PC-3 (cell line): ENCODE measurements at regions not wholly inside any gene's neighbourhood (a gene's known extent, or its start where the extent isn't known, plus 50 kb on each side); places are given as distances from the start of the nearest gene placed in this dataset.

Experiments used
- ATAC-seq: fragments of 200-7000 bp; cut with Tn5 transposase; 2 replicates; pipeline ENCODE4 v1.9.1; 2020; ENCODE audit warnings: mild to moderate bottlenecking, moderate library complexity
- BruUV-seq: library from RNA; stranded (reverse); fragments of 400-500 nt; replicated peaks from 2 replicates; lab custom pipeline; 2021; lab: Mats Ljungman, UMichigan
- CTCF ChIA-PET: fragments of 300-600 bp; sonication (Branson Sonifier 250); formaldehyde crosslinking; loops from one replicate; lab custom pipeline; 2022; ENCODE audit warnings: antibody characterized with exemption; lab: Charles Lee
- POLR2A ChIA-PET: fragments of 300-600 bp; sonication (Branson Sonifier 250); formaldehyde crosslinking; loops from one replicate; lab custom pipeline; 2022; ENCODE audit warnings: antibody characterized with exemption; ENCODE audit not compliant: unreplicated experiment; lab: Charles Lee
- DNase-seq: peaks from one replicate; pipeline ENCODE4 v3.0.0-alpha.2; 2015
- H2AFZ ChIP-seq: fragments of 300-600 bp; sonication (generic); 2 replicates; pipeline ENCODE4 v1.6.0; 2016; ENCODE audit warnings: antibody characterized with exemption, low read length
- H3F3A ChIP-seq: fragments of 300-600 bp; sonication (generic); one replicate; pipeline ENCODE4 v1.6.0; 2017; ENCODE audit warnings: antibody characterized with exemption, low read length, control low read depth, mild to moderate bottlenecking; ENCODE audit not compliant: unreplicated experiment
- H3K27ac ChIP-seq: fragments of 300-600 bp; sonication (generic); 2 replicates; pipeline ENCODE4 v1.5.1; 2016; ENCODE audit warnings: mild to moderate bottlenecking, low read length
- H3K27me3 ChIP-seq: fragments of 300-600 bp; sonication (generic); 2 replicates; pipeline ENCODE4 v1.6.1; 2016; ENCODE audit warnings: low read length, mixed read lengths
- H3K36me3 ChIP-seq: fragments of 300-600 bp; sonication (generic); 2 replicates; pipeline ENCODE4 v1.6.1; 2016; ENCODE audit warnings: low read depth, mixed run types, low read length, mixed read lengths
- H3K4me1 ChIP-seq: fragments of 300-600 bp; sonication (generic); 2 replicates; pipeline ENCODE4 v1.5.1; 2016; ENCODE audit warnings: low read length; ENCODE audit not compliant: insufficient read depth
- H3K4me2 ChIP-seq: fragments of 300-600 bp; sonication (generic); 2 replicates; pipeline ENCODE4 v1.6.0; 2016; ENCODE audit warnings: low read length
- H3K4me3 ChIP-seq: fragments of 300-600 bp; sonication (generic); 2 replicates; pipeline ENCODE4 v1.5.1; 2016; ENCODE audit warnings: mild to moderate bottlenecking, low read length, mixed read lengths
- H3K79me2 ChIP-seq: fragments of 300-600 bp; sonication (generic); 2 replicates; pipeline ENCODE4 v1.6.1; 2017; ENCODE audit warnings: low read length, mixed read lengths
- H3K9ac ChIP-seq: fragments of 300-600 bp; sonication (generic); 2 replicates; pipeline ENCODE4 v1.6.0; 2016; ENCODE audit warnings: mild to moderate bottlenecking, low read length
- H3K9me2 ChIP-seq: fragments of 300-600 bp; sonication (generic); replicated peaks from 2 replicates; pipeline ENCODE4 v1.6.1; 2016; ENCODE audit warnings: mixed run types, low read length, mixed read lengths
- H3K9me3 ChIP-seq: fragments of 300-600 bp; sonication (generic); 2 replicates; pipeline ENCODE4 v1.6.1; 2016; ENCODE audit warnings: low read length, mixed read lengths
- H4K20me1 ChIP-seq: fragments of 300-600 bp; sonication (generic); 2 replicates; pipeline ENCODE4 v1.6.1; 2016; ENCODE audit warnings: low read length, mixed read lengths
- CTCF ChIP-seq: fragments of 300-600 bp; sonication (generic); conservative IDR thresholded peaks from 2 replicates; pipeline ENCODE4 v1.5.1; 2017; ENCODE audit warnings: antibody characterized with exemption, low read depth, mild to moderate bottlenecking, low read length
- EZH2 ChIP-seq: fragments of 300-600 bp; sonication (generic); IDR thresholded peaks from one replicate; pipeline ENCODE4 v1.6.1; 2017; ENCODE audit warnings: antibody characterized with exemption, mild to moderate bottlenecking, low read length; ENCODE audit not compliant: unreplicated experiment
- EZH2phosphoT487 ChIP-seq: fragments of 300-600 bp; sonication (generic); IDR thresholded peaks from 2 replicates; pipeline ENCODE4 v1.6.1; 2018; ENCODE audit warnings: mild to moderate bottlenecking, antibody characterized with exemption, low read length, borderline replicate concordance
- intact Hi-C: fragments of 100-400 bp; cut with micrococcal nuclease; formaldehyde crosslinking; loops from 2 replicates; pipeline ENCODE4 v1.9.0; 2023

DNA sequence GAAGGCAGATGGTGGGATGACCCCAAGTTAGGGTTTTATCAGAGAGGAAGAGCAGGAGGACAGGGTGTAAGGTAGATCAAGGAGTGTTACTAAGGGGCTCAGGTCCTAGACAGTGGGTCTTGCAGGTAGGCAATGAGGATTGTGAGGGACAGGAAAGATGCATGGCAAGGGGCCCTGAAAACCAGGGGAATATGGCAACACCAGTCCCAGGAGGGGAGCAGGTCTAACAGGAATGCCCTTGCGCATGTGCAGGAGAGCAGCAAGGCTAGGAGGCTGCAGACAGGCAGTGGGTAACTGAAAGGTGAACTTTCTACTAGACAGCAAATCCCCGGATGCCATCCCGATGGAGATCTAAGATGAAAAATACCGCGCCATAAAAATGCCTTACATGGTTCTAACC lies 211.3 kb downstream of the ALG10 start:
- Histone ChIP-seq H3K79me2 (no peaks in the 10 kb centered on the region), H3K9me2 (no peaks in the 10 kb centered on the region), H3F3A (no peaks in the 10 kb centered on the region), H3K27ac (no peak overlapping the region), H3K9me3 (no peaks in the 10 kb centered on the region), H3K4me1 (no peaks in the 10 kb centered on the region), H2AFZ (no peak overlapping the region), H3K4me2 (no peak overlapping the region), H3K9ac (no peak overlapping the region), H3K4me3 (no peak overlapping the region), H3K36me3 (no peaks in the 10 kb centered on the region), H3K27me3 (no peaks in the 10 kb centered on the region), H4K20me1 (no peaks in the 10 kb centered on the region)
- no TSS peak for BruUV-seq
- TF ChIP-seq EZH2, result no peak
- no peak for TF ChIP-seq CTCF
- no peak for TF ChIP-seq EZH2phosphoT487
- POLR2A ChIA-PET, result no interaction called here
- ATAC-seq (no peak), DNase-seq (no peak)
- intact Hi-C loops, result no loop called here
- CTCF ChIA-PET, result no interaction called here

- TF ChIP-seq EZH2phosphoT487 (no peak), EZH2 (no peak), CTCF (no peak)
- DNase-seq, result no peak
- POLR2A ChIA-PET, result no interaction called here
- Histone ChIP-seq H3K36me3 (no peaks in the 10 kb centered on the region), H2AFZ (no peak overlapping the region), H3K4me1 (no peaks in the 10 kb centered on the region), H3K9me2 (no peaks in the 10 kb centered on the region), H3K27ac (no peak overlapping the region), H3K79me2 (no peaks in the 10 kb centered on the region), H3K4me3 (no peak overlapping the region), H3K4me2 (no peak overlapping the region), H4K20me1 (no peaks in the 10 kb centered on the region), H3K27me3 (no peaks in the 10 kb centered on the region), H3F3A (no peaks in the 10 kb centered on the region), H3K9ac (no peak overlapping the region), H3K9me3 (no peaks in the 10 kb centered on the region)
- CTCF ChIA-PET, result no interaction called here
- intact Hi-C loops, result no loop called here
- ATAC-seq, result no peak
- BruUV-seq, result no TSS peak
Measured at GRCh38 chr12:34236073-34236472, 213.8 kb downstream of the ALG10 start.

GRCh38 chr12:34244608-34245007 lies 222.3 kb downstream of the ALG10 start:
- Histone ChIP-seq H3K9ac (no peak overlapping the region), H3K79me2 (no peaks in the 10 kb centered on the region), H3K4me2 (no peak overlapping the region), H4K20me1 (no peaks in the 10 kb centered on the region), H3K36me3 (no peaks in the 10 kb centered on the region), H3K27ac (no peak overlapping the region), H3K27me3 (no peaks in the 10 kb centered on the region), H3K9me3 (no peaks in the 10 kb centered on the region), H2AFZ (no peak overlapping the region), H3K4me3 (no peak overlapping the region), H3K9me2 (no peaks in the 10 kb centered on the region), H3K4me1 (peaks cover 5% of the 10 kb centered on the region; the same call in 1 of the 2 replicates), H3F3A (no peaks in the 10 kb centered on the region)
- ChIA-PET CTCF (no interaction called here), POLR2A (no interaction called here)
- no TSS peak for BruUV-seq
- no peak for TF ChIP-seq CTCF
- no peak for TF ChIP-seq EZH2
- TF ChIP-seq EZH2phosphoT487, result no peak
- intact Hi-C loops, result loop anchor here (10.0 kb wide), 1 partner anchor 50 kb away; no protein-coding TSS in a partner anchor
- peak; percentile 65 for ATAC-seq
- peak; percentile 40 for DNase-seq
